SK-N-SH (cell line): ENCODE measurements at regions not wholly inside any gene's neighbourhood (a gene's known extent, or its start where the extent isn't known, plus 50 kb on each side); places are given as distances from the start of the nearest gene placed in this dataset.

Experiments
- ELF1 ChIP-seq: IDR thresholded peaks from 2 replicates; pipeline ENCODE4 v1.4.0; 2012
- FOSL2 ChIP-seq: IDR thresholded peaks from 2 replicates; pipeline ENCODE4 v1.4.0; 2012; ENCODE audit warnings: low read depth, mild to moderate bottlenecking, moderate library complexity, borderline replicate concordance
- GABPA ChIP-seq: IDR thresholded peaks from 2 replicates; pipeline ENCODE4 v1.4.0; 2012; ENCODE audit warnings: low read depth, mild to moderate bottlenecking
- NRF1 ChIP-seq: IDR thresholded peaks from 2 replicates; pipeline ENCODE4 v1.6.1; 2012; ENCODE audit warnings: low read depth, mild to moderate bottlenecking, low read length
- REST ChIP-seq: IDR thresholded peaks from 2 replicates; pipeline ENCODE4 v1.6.1; 2012; ENCODE audit warnings: mild to moderate bottlenecking, low read depth, low read length, moderate library complexity
- RFX5 ChIP-seq: IDR thresholded peaks from 2 replicates; pipeline ENCODE4 v1.6.1; 2012; ENCODE audit warnings: mild to moderate bottlenecking, improper control_type of control experiment, low read length
- SMC3 ChIP-seq: IDR thresholded peaks from 2 replicates; pipeline ENCODE4 v1.6.1; 2012; ENCODE audit warnings: low read depth, low read length, improper control_type of control experiment
- TEAD4 ChIP-seq: IDR thresholded peaks from 2 replicates; pipeline ENCODE4 v1.4.0; 2012; ENCODE audit warnings: mild to moderate bottlenecking, borderline replicate concordance; ENCODE audit not compliant: insufficient read depth
- TF ChIP-seq, protein P1 (sequence below): fragments of 200-600 bp; sonication (generic); IDR thresholded peaks from 2 replicates; pipeline ENCODE4 v1.6.1; 2017; ENCODE audit warnings: antibody characterized with exemption, mild to moderate bottlenecking, moderate library complexity

DNA sequence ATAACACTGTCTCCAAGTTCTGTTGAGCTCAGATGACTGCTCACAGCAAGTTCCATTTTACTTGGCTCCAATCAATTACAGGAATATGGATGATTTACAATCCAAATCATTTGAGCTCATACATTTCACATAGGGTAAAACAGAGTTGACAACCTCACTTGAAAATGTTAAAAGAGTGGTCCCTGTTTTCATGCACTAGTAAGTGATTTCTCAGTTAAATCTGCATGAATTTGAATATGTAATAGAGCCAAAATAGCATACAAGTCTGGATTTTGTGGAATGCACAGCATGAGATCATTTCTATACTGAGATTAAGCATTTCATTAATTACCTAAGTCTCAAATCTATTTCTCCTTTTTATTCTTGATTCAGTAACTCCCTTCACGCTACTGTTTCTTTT lies 217.6 kb downstream of the SIM1 start:
- TF ChIP-seq, protein P1, sequence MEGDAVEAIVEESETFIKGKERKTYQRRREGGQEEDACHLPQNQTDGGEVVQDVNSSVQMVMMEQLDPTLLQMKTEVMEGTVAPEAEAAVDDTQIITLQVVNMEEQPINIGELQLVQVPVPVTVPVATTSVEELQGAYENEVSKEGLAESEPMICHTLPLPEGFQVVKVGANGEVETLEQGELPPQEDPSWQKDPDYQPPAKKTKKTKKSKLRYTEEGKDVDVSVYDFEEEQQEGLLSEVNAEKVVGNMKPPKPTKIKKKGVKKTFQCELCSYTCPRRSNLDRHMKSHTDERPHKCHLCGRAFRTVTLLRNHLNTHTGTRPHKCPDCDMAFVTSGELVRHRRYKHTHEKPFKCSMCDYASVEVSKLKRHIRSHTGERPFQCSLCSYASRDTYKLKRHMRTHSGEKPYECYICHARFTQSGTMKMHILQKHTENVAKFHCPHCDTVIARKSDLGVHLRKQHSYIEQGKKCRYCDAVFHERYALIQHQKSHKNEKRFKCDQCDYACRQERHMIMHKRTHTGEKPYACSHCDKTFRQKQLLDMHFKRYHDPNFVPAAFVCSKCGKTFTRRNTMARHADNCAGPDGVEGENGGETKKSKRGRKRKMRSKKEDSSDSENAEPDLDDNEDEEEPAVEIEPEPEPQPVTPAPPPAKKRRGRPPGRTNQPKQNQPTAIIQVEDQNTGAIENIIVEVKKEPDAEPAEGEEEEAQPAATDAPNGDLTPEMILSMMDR: no peak
- TF ChIP-seq REST: no peak
- no peak for TF ChIP-seq GABPA
- TF ChIP-seq SMC3: no peak
- no peak for TF ChIP-seq RFX5
- TF ChIP-seq ELF1: no peak
- no peak for TF ChIP-seq NRF1
- TF ChIP-seq FOSL2: no peak
- no peak for TF ChIP-seq TEAD4
